ENCODE measurements at regions not wholly inside any gene's neighbourhood (a gene's known extent, or its start where the extent isn't known, plus 50 kb on each side); places are given as distances from the start of the nearest gene placed in this dataset.

DNA sequence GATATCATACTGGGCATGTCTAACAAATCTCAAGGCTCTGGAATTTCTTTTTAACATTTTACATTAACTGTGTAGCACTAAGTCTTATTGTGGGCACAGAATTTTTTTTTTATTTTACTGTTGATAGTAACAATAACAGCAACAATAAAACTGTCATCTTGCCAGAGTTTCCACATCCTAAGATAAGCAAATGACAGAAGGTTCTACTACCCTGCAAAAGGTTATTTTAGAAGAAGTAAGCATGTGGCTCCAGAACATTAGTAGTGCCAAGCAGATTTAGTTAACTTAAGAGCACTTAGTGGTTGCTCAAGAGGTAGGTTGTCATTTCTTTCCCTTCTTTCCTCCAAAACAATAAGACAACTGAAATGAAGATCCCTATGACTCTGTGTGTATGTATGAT is 743.0 kb upstream of the CBLB start:
- Histone ChIP-seq H3K36me3 (ENCODE audit: control insufficient read depth, insufficient read depth, low read length) (no peaks in the 10 kb centered on the region), H3K9ac (ENCODE audit: low read length) (no peak overlapping the region), H3K4me3 (ENCODE audit: low read depth, low read length) (no peak overlapping the region), H3K27ac (ENCODE audit: low read depth, low read length) (no peak overlapping the region), H3K27me3 (ENCODE audit: control insufficient read depth, insufficient read depth, low read length) (no peaks in the 10 kb centered on the region), H3K9me3 (ENCODE audit: control insufficient read depth, insufficient read depth, low read depth, low read length) (peaks cover 11% of the 10 kb centered on the region), H3K4me1 (ENCODE audit: control insufficient read depth, insufficient read depth, low read length) (no peaks in the 10 kb centered on the region)

DNA sequence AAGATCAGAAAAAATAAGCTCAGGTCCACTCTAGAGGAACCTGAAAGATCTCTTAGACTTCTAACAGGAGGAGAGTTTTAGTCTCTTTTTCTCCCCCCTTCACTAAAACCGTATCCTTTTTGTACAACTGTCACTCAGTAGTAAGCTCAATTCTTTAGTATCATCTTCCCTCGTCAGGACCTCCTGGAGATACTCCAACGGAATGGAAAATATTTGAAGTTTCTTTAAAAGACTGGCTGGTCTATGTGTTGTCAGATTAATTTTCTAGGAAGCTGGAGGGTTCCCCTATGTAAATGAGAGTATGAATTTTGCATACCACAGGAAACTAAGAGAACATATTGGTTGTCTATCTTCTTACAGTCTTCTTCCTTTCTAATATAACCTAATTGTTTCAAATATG is 747.7 kb upstream of the CBLB start:
- H3K9me3 ChIP-seq (ENCODE audit: control insufficient read depth, insufficient read depth, low read depth, low read length) = peaks cover 10% of the 10 kb centered on the region
- H3K36me3 ChIP-seq (ENCODE audit: control insufficient read depth, insufficient read depth, low read length) = no peaks in the 10 kb centered on the region
- H3K27ac ChIP-seq (ENCODE audit: low read depth, low read length) = no peak overlapping the region
- no peaks in the 10 kb centered on the region for H3K4me1 ChIP-seq (ENCODE audit: control insufficient read depth, insufficient read depth, low read length)
- no peak overlapping the region for H3K9ac ChIP-seq (ENCODE audit: low read length)
- no peak overlapping the region for H3K4me3 ChIP-seq (ENCODE audit: low read depth, low read length)
- no peaks in the 10 kb centered on the region for H3K27me3 ChIP-seq (ENCODE audit: control insufficient read depth, insufficient read depth, low read length)

DNA sequence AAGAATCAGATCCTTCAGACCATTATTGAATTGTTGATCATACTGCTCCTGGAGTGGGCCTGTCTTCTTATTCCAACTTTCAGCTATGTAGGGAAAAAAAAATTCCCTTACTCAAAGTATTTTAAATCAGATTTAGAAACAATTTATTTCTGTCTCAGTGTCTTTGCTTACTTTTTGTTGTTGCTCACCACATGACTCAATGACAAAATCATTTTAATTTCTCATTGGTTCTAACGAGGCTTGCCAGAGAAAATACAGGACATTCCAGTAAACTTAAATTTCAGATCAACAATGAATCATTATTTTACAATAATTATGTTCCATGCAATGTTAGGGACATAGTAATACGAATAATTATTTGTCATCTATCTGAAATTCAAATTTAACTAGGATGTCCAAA is 748.5 kb upstream of the CBLB start:
- Histone ChIP-seq H3K27ac (ENCODE audit: low read depth, low read length) (no peak overlapping the region), H3K4me3 (ENCODE audit: low read depth, low read length) (no peak overlapping the region), H3K4me1 (ENCODE audit: control insufficient read depth, insufficient read depth, low read length) (no peaks in the 10 kb centered on the region), H3K9me3 (ENCODE audit: control insufficient read depth, insufficient read depth, low read depth, low read length) (peaks cover 10% of the 10 kb centered on the region), H3K36me3 (ENCODE audit: control insufficient read depth, insufficient read depth, low read length) (no peaks in the 10 kb centered on the region), H3K9ac (ENCODE audit: low read length) (no peak overlapping the region), H3K27me3 (ENCODE audit: control insufficient read depth, insufficient read depth, low read length) (no peaks in the 10 kb centered on the region)

DNA sequence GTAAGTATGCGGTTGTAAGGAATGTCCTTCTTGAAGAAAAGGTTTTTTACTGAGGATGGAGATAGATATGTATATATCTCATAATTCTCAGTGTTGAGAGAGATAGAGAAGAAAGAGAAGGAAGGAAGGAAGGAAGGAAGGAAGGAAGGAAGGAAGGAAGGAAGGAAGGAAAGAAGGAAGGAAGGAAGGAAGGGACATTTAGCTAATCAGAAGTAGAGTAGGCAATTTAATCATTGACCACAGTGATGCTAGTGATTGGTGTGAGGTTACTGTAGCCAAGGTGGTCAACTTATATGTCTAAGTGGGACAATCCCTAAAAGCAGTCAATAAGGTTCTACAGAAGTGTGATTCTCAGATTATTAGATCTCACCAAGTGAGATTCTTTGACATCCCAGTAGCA is 751.8 kb upstream of the CBLB start:
- no peak overlapping the region for H3K27ac ChIP-seq (ENCODE audit: low read depth, low read length)
- no peaks in the 10 kb centered on the region for H3K27me3 ChIP-seq (ENCODE audit: control insufficient read depth, insufficient read depth, low read length)
- no peak overlapping the region for H3K4me3 ChIP-seq (ENCODE audit: low read depth, low read length)
- H3K9ac ChIP-seq (ENCODE audit: low read length) = no peak overlapping the region
- peaks cover 22% of the 10 kb centered on the region for H3K9me3 ChIP-seq (ENCODE audit: control insufficient read depth, insufficient read depth, low read depth, low read length)
- no peaks in the 10 kb centered on the region for H3K36me3 ChIP-seq (ENCODE audit: control insufficient read depth, insufficient read depth, low read length)
- H3K4me1 ChIP-seq (ENCODE audit: control insufficient read depth, insufficient read depth, low read length) = no peaks in the 10 kb centered on the region

DNA sequence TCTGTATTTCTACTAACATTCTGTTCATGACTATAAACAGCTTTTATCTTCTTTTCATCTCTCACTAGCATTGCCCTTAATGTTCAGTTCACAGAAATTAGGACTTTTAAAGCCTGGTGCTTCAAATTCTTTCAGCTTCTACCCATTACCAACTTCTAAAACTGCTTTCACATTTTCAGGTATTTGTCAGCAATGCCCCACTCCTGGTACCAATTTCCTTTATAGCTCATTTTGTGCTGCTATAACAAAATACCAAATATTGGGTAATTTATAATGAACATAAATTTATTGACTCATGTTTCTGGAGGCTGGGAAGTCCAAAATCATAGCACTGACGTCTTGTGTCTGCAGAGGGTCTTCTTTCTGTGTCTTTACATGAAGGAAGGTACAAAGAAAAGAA is 753.1 kb upstream of the CCDC54 start:
- Histone ChIP-seq H3K9me3 (ENCODE audit: control insufficient read depth, insufficient read depth, low read depth, low read length) (peaks cover 22% of the 10 kb centered on the region), H3K36me3 (ENCODE audit: control insufficient read depth, insufficient read depth, low read length) (no peaks in the 10 kb centered on the region), H3K27ac (ENCODE audit: low read depth, low read length) (no peak overlapping the region), H3K4me3 (ENCODE audit: low read depth, low read length) (no peak overlapping the region), H3K9ac (ENCODE audit: low read length) (no peak overlapping the region), H3K27me3 (ENCODE audit: control insufficient read depth, insufficient read depth, low read length) (no peaks in the 10 kb centered on the region), H3K4me1 (ENCODE audit: control insufficient read depth, insufficient read depth, low read length) (no peaks in the 10 kb centered on the region)

DNA sequence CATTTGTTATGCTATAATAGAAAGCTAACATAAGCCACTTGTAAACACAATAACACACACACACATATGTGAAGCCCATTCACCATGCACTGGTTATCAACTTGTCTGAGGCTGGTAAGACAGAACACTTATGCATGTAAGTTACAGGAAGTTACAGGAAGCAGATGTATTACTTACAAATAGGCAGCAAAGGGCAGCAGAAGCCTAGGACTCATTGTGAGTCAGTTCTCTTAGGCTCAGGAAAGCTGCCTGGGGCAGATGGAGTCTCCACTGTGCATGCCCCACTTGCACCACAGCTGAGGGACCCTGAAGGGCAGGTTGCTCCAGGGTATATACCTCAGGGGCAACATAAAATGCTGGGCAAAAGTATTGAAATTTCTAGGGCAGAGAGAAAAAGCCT is 748.8 kb upstream of the CCDC54 start:
- Histone ChIP-seq H3K4me3 (ENCODE audit: low read depth, low read length) (no peak overlapping the region), H3K4me1 (ENCODE audit: control insufficient read depth, insufficient read depth, low read length) (0 out of 2 replicates have a peak, but pooled peaks cover 4% of the 10 kb centered on the region), H3K36me3 (ENCODE audit: control insufficient read depth, insufficient read depth, low read length) (no peaks in the 10 kb centered on the region), H3K9me3 (ENCODE audit: control insufficient read depth, insufficient read depth, low read depth, low read length) (peaks cover 18% of the 10 kb centered on the region), H3K9ac (ENCODE audit: low read length) (no peak overlapping the region), H3K27ac (ENCODE audit: low read depth, low read length) (no peak overlapping the region), H3K27me3 (ENCODE audit: control insufficient read depth, insufficient read depth, low read length) (no peaks in the 10 kb centered on the region)

DNA sequence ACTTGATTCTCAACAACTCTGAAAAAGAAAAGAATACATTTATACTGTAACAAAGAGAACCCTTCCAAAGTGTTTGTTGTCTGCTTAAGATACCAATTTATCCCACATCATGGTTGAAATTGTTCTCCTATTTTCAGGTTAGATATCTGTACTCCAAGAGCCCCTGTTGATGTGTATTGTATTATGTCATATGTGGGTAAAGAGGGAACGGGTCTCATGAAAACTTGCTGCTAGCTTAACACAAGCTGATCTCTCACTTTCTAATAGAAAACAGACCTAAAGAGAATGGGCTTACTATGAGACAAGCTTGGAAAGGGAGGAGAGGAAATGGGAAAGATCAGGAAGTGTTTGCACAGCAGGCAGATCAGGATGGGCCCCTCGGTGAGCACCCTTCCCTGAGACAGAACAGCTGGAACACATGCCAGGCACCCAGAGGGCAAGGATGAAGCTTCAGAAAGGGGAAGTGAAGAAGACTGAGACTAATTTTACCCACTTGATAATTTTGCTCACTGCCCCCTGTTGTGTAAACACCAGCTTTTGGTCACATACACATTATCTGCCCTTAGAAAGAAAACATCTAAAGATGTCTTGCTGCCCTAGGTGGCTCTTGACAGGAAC is 747.9 kb upstream of the CCDC54 start:
- H3K9ac ChIP-seq (ENCODE audit: low read length) = no peak overlapping the region
- H3K27ac ChIP-seq (ENCODE audit: low read depth, low read length) = no peak overlapping the region
- 0 out of 2 replicates have a peak, but pooled peaks cover 4% of the 10 kb centered on the region for H3K4me1 ChIP-seq (ENCODE audit: control insufficient read depth, insufficient read depth, low read length)

DNA sequence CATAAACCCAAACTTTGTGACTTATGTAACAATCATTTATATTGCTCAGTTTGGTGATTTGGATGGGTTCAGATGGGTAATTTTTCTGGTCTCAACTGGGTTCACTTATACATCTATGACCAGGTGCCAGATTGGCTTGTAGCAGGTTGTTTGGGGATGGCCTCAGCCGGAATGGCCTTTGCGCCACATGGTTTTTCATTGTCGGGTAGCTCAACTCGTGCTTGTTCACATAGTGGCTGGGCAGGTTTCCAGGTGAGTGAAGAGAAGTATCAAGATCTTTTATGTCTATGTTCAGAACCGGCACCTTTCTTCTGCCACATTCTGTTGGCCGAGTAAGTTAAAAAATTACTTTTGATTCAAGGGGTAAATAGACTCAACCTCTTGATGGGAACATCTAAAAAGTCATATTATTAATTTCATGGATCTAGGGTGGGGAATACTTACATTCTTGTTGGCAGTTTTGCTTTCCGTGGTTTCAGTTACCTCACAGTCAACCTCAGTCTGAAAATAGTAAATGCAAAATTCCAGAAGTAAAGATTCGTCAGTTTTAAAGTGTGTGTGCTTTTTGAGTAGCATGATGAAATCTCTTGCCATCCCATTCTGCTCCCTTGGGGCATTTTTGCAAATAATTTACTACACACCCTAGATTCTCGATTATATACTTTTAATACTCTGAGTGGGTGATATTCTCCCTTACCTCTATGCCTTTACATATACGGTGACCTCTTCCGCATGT is 745.7 kb upstream of the CCDC54 start:
- H3K4me3 ChIP-seq (ENCODE audit: low read depth, low read length) = no peak overlapping the region
- no peaks in the 10 kb centered on the region for H3K27me3 ChIP-seq (ENCODE audit: control insufficient read depth, insufficient read depth, low read length)
- no peak overlapping the region for H3K27ac ChIP-seq (ENCODE audit: low read depth, low read length)
- no peaks in the 10 kb centered on the region for H3K9me3 ChIP-seq (ENCODE audit: control insufficient read depth, insufficient read depth, low read depth, low read length)
- H3K4me1 ChIP-seq (ENCODE audit: control insufficient read depth, insufficient read depth, low read length) = 0 out of 2 replicates have a peak, but pooled peaks cover 4% of the 10 kb centered on the region
- H3K36me3 ChIP-seq (ENCODE audit: control insufficient read depth, insufficient read depth, low read length) = no peaks in the 10 kb centered on the region
- H3K9ac ChIP-seq (ENCODE audit: low read length) = no peak overlapping the region

More for the DNA sequence above, 747.9 kb upstream of the CCDC54 start:
- Histone ChIP-seq H3K36me3 (ENCODE audit: control insufficient read depth, insufficient read depth, low read length) (no peaks in the 10 kb centered on the region), H3K9me3 (ENCODE audit: control insufficient read depth, insufficient read depth, low read depth, low read length) (peaks cover 9% of the 10 kb centered on the region; the same call in 1 of the 2 replicates), H3K4me3 (ENCODE audit: low read depth, low read length) (no peak overlapping the region), H3K27me3 (ENCODE audit: control insufficient read depth, insufficient read depth, low read length) (no peaks in the 10 kb centered on the region)

DNA sequence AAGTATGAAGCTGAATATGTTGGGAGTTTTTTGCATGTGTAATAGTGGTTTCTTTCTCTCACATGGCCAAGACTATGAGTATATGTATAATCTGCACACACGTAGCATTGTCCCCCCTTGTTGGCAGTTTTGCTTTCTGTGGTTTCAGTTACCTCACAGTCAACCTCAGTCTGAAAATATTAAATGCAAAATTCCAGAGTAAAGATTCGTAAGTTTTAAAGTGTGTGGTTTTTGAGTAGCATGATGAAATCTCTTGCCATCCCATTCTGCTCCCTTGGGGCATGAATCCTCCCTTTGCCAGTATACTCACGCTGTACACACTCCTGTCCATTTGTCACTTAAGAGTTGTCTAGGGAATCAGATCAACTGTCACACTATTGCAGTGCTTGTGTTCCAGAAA is 742.0 kb upstream of the CCDC54 start:
- no peak overlapping the region for H3K4me3 ChIP-seq (ENCODE audit: low read depth, low read length)
- H3K27ac ChIP-seq (ENCODE audit: low read depth, low read length) = no peak overlapping the region
- no peaks in the 10 kb centered on the region for H3K36me3 ChIP-seq (ENCODE audit: control insufficient read depth, insufficient read depth, low read length)
- H3K27me3 ChIP-seq (ENCODE audit: control insufficient read depth, insufficient read depth, low read length) = no peaks in the 10 kb centered on the region
- H3K9me3 ChIP-seq (ENCODE audit: control insufficient read depth, insufficient read depth, low read depth, low read length) = no peaks in the 10 kb centered on the region
- no peak overlapping the region for H3K9ac ChIP-seq (ENCODE audit: low read length)
- H3K4me1 ChIP-seq (ENCODE audit: control insufficient read depth, insufficient read depth, low read length) = no peaks in the 10 kb centered on the region

DNA sequence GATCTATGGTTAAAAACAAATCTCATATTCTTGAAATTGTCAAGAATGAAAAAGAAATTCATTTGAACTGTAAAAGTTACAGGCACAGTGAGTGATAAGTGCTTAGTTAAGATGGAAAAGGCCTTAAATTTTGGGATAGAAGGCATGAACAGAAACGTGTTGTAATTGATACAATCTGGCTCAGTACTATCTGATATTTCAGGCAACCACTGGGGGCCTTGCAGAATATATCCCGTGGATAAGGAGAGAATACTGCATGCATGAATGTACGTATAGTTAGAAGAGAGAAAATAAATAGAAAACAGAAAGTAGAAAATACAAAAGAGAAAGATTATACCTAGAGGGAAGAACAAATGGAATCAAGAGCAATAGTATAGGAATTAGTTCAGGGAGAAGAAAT is 741.4 kb upstream of the CCDC54 start:
- no peaks in the 10 kb centered on the region for H3K36me3 ChIP-seq (ENCODE audit: control insufficient read depth, insufficient read depth, low read length)
- no peaks in the 10 kb centered on the region for H3K9me3 ChIP-seq (ENCODE audit: control insufficient read depth, insufficient read depth, low read depth, low read length)
- H3K27ac ChIP-seq (ENCODE audit: low read depth, low read length) = no peak overlapping the region
- H3K4me3 ChIP-seq (ENCODE audit: low read depth, low read length) = no peak overlapping the region
- H3K27me3 ChIP-seq (ENCODE audit: control insufficient read depth, insufficient read depth, low read length) = no peaks in the 10 kb centered on the region
- H3K9ac ChIP-seq (ENCODE audit: low read length) = no peak overlapping the region
- H3K4me1 ChIP-seq (ENCODE audit: control insufficient read depth, insufficient read depth, low read length) = no peaks in the 10 kb centered on the region

DNA sequence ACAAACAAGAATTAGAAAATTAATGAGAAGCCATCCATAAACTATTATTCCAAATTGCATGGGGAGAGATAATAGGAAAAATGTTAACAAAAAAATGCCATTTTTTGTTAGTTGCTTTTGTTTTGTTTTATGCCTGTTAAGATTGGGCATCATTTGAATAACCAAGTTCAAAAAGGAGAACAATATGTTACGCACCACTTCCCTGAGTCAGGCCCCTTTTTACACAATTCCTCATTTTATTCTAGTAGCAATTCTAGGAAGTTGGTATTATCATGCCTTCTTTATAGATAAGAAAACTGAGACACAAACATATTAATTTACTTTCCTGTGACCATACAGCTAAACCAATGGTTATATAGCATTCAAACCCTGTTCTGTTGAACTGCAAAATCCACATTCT is 736.9 kb upstream of the CCDC54 start:
- Histone ChIP-seq H3K4me3 (ENCODE audit: low read depth, low read length) (no peak overlapping the region), H3K9ac (ENCODE audit: low read length) (no peak overlapping the region), H3K9me3 (ENCODE audit: control insufficient read depth, insufficient read depth, low read depth, low read length) (peaks cover 15% of the 10 kb centered on the region), H3K27me3 (ENCODE audit: control insufficient read depth, insufficient read depth, low read length) (no peaks in the 10 kb centered on the region), H3K36me3 (ENCODE audit: control insufficient read depth, insufficient read depth, low read length) (no peaks in the 10 kb centered on the region), H3K27ac (ENCODE audit: low read depth, low read length) (no peak overlapping the region), H3K4me1 (ENCODE audit: control insufficient read depth, insufficient read depth, low read length) (no peaks in the 10 kb centered on the region)

Data from HUES6 (cell line).